ENCODE measurements at regions not wholly inside any gene's neighbourhood (a gene's known extent, or its start where the extent isn't known, plus 50 kb on each side); places are given as distances from the start of the nearest gene placed in this dataset.

GRCh38 chr17:31715446-31715845 is 143.6 kb downstream of the COPRS start:
- no peak for TF ChIP-seq CTCF (IDR thresholded peaks at IDR 0.05; ENCODE audit: extremely low read depth in 1 of 2, insufficient read depth in 1 of 2, low read depth in 1 of 2, low read length in 2 of 2)
- no peak for TF ChIP-seq FOS (IDR thresholded peaks at IDR 0.05; ENCODE audit: borderline replicate concordance, insufficient read depth, low read length)
- no peak for TF ChIP-seq GATA2 (IDR thresholded peaks at IDR 0.05; ENCODE audit: insufficient read depth, insufficient read length, low read depth, low read length)
